ENCODE measurements at regions not wholly inside any gene's neighbourhood (a gene's known extent, or its start where the extent isn't known, plus 50 kb on each side); places are given as distances from the start of the nearest gene placed in this dataset.

- Mint-ChIP-seq H3K27me3 (peaks cover 0 to 15% of the 10 kb centered on the region in 2 donors), H3K9me3 (peaks cover 0 to 8% (median 0%) of the 10 kb centered on the region in 3 donors), H3K27ac (no peak overlapping the region), H3K36me3 (no peaks in the 10 kb centered on the region), H3K4me3 (no peak overlapping the region), H3K4me1 (no peaks in the 10 kb centered on the region)
- Histone ChIP-seq H3K27ac (ENCODE audit: low read length) (no peak overlapping the region), H3K4me3 (ENCODE audit: control insufficient read depth in 1 of 2, extremely low read depth in 1 of 2, low read length in 1 of 2) (no peak overlapping the region), H3K9me3 (no peaks in the 10 kb centered on the region), H3K4me1 (ENCODE audit: control insufficient read depth in 1 of 2, extremely low read depth in 1 of 2, insufficient read depth in 2 of 2, low read length in 2 of 2) (no peaks in the 10 kb centered on the region), H3K36me3 (ENCODE audit: control insufficient read depth in 2 of 2, extremely low read depth in 1 of 2, insufficient read depth in 1 of 2, low read length in 1 of 2) (no peaks in the 10 kb centered on the region), H3K27me3 (replicated peaks in 1 of 2; ENCODE audit: control insufficient read depth in 2 of 2, extremely low read depth in 1 of 2, insufficient read depth in 2 of 2, low read length in 1 of 2) (no peaks in the 10 kb centered on the region)
- WGBS (ENCODE audit: insufficient coverage) = 67% methylated on average over 1 of the region's 3 CpGs
- DNase-seq (no peak), ATAC-seq (replicated peaks in 1 of 4) (no peak)
- CTCF ChIA-PET = no interaction called here
- POLR2A ChIA-PET = no interaction called here
Measured at GRCh38 chr11:19499999-19500398, 212.6 kb upstream of the NAV2 start.

GRCh38 chr11:19499026-19499669 is 213.5 kb upstream of the NAV2 start:
- no peak overlapping the region for H3K4me3 Mint-ChIP-seq
- Histone ChIP-seq H3K4me3 (ENCODE audit: control insufficient read depth in 1 of 2, extremely low read depth in 1 of 2, low read length in 1 of 2) (no peak overlapping the region), H3K27ac (ENCODE audit: low read length) (no peak overlapping the region), H3K9me3 (no peaks in the 10 kb centered on the region), H3K27me3 (replicated peaks in 1 of 2; ENCODE audit: control insufficient read depth in 2 of 2, extremely low read depth in 1 of 2, insufficient read depth in 2 of 2, low read length in 1 of 2) (peaks cover 0 to 4% of the 10 kb centered on the region in 2 experiments), H3K4me1 (ENCODE audit: control insufficient read depth in 1 of 2, extremely low read depth in 1 of 2, insufficient read depth in 2 of 2, low read length in 2 of 2) (no peaks in the 10 kb centered on the region), H3K36me3 (ENCODE audit: control insufficient read depth in 2 of 2, extremely low read depth in 1 of 2, insufficient read depth in 1 of 2, low read length in 1 of 2) (no peaks in the 10 kb centered on the region)
- H3K36me3 Mint-ChIP-seq = no peaks in the 10 kb centered on the region
- H3K27ac Mint-ChIP-seq = no peak overlapping the region
- peaks cover 0 to 8% (median 0%) of the 10 kb centered on the region in 3 donors for H3K9me3 Mint-ChIP-seq
- POLR2A ChIA-PET = no interaction called here
- no peak for DNase-seq
- WGBS (ENCODE audit: insufficient coverage) = 17% methylated on average over 1 of the region's 4 CpGs
- CTCF ChIA-PET = no interaction called here
- ATAC-seq (replicated peaks in 1 of 4) = no peak
- peaks cover 0 to 14% of the 10 kb centered on the region in 2 donors for H3K27me3 Mint-ChIP-seq
- H3K4me1 Mint-ChIP-seq = no peaks in the 10 kb centered on the region

GRCh38 chr11:19493446-19494213 is 219.0 kb upstream of the NAV2 start:
- Mint-ChIP-seq H3K27me3 (peaks cover 3 to 11% of the 10 kb centered on the region in 2 donors), H3K4me3 (no peak overlapping the region), H3K36me3 (no peaks in the 10 kb centered on the region), H3K27ac (no peak overlapping the region), H3K4me1 (no peaks in the 10 kb centered on the region), H3K9me3 (peaks cover 0 to 3% (median 0%) of the 10 kb centered on the region in 3 donors)
- CTCF ChIA-PET = no interaction called here
- no peaks in the 10 kb centered on the region for H3K9me3 ChIP-seq
- H3K4me1 ChIP-seq (ENCODE audit: control insufficient read depth in 1 of 2, extremely low read depth in 1 of 2, insufficient read depth in 2 of 2, low read length in 2 of 2) = no peaks in the 10 kb centered on the region
- no peak overlapping the region for H3K4me3 ChIP-seq (ENCODE audit: control insufficient read depth in 1 of 2, extremely low read depth in 1 of 2, low read length in 1 of 2)
- 63% methylated on average over 2 of the region's 4 CpGs for WGBS (ENCODE audit: insufficient coverage)
- DNase-seq (no peak), ATAC-seq (replicated peaks in 1 of 4) (no peak)
- peaks cover 0 to 6% of the 10 kb centered on the region in 2 experiments for H3K27me3 ChIP-seq (replicated peaks in 1 of 2; ENCODE audit: control insufficient read depth in 2 of 2, extremely low read depth in 1 of 2, insufficient read depth in 2 of 2, low read length in 1 of 2)
- H3K36me3 ChIP-seq (ENCODE audit: control insufficient read depth in 2 of 2, extremely low read depth in 1 of 2, insufficient read depth in 1 of 2, low read length in 1 of 2) = no peaks in the 10 kb centered on the region
- POLR2A ChIA-PET = no interaction called here
- no peak overlapping the region for H3K27ac ChIP-seq (ENCODE audit: low read length)

- 92% methylated on average over 2 of the region's 6 CpGs for WGBS (ENCODE audit: insufficient coverage)
- Mint-ChIP-seq H3K4me1 (no peaks in the 10 kb centered on the region), H3K27me3 (peaks cover 7 to 9% of the 10 kb centered on the region in 2 donors), H3K27ac (no peak overlapping the region), H3K4me3 (no peak overlapping the region), H3K36me3 (no peaks in the 10 kb centered on the region), H3K9me3 (no peaks in the 10 kb centered on the region)
- Histone ChIP-seq H3K4me3 (ENCODE audit: control insufficient read depth in 1 of 2, extremely low read depth in 1 of 2, low read length in 1 of 2) (no peak overlapping the region), H3K9me3 (no peaks in the 10 kb centered on the region), H3K27me3 (replicated peaks in 1 of 2; ENCODE audit: control insufficient read depth in 2 of 2, extremely low read depth in 1 of 2, insufficient read depth in 2 of 2, low read length in 1 of 2) (peaks cover 0 to 18% of the 10 kb centered on the region in 2 experiments), H3K36me3 (ENCODE audit: control insufficient read depth in 2 of 2, extremely low read depth in 1 of 2, insufficient read depth in 1 of 2, low read length in 1 of 2) (no peaks in the 10 kb centered on the region), H3K27ac (ENCODE audit: low read length) (no peak overlapping the region), H3K4me1 (ENCODE audit: control insufficient read depth in 1 of 2, extremely low read depth in 1 of 2, insufficient read depth in 2 of 2, low read length in 2 of 2) (no peaks in the 10 kb centered on the region)
- no peak for DNase-seq
- ChIA-PET POLR2A (no interaction called here), CTCF (interaction anchor here in 1 of 2 donors (0.7 kb wide), 1 partner anchor 1605 kb away, joined by 3 read pairs; no protein-coding TSS in a partner anchor)
- no peak for ATAC-seq (replicated peaks in 1 of 4)
Measured at GRCh38 chr11:19482319-19483100, 230.1 kb upstream of the NAV2 start.

- no peak overlapping the region for H3K27ac ChIP-seq (ENCODE audit: low read length)
- Mint-ChIP-seq H3K4me3 (no peak overlapping the region), H3K27me3 (peaks cover 4 to 9% of the 10 kb centered on the region in 2 donors), H3K36me3 (no peaks in the 10 kb centered on the region), H3K9me3 (no peaks in the 10 kb centered on the region), H3K27ac (no peak overlapping the region), H3K4me1 (no peaks in the 10 kb centered on the region)
- H3K4me1 ChIP-seq (ENCODE audit: control insufficient read depth in 1 of 2, extremely low read depth in 1 of 2, insufficient read depth in 2 of 2, low read length in 2 of 2) = no peaks in the 10 kb centered on the region
- CTCF ChIA-PET = no interaction called here
- ATAC-seq (replicated peaks in 1 of 4) = no peak
- POLR2A ChIA-PET = no interaction called here
- H3K27me3 ChIP-seq (replicated peaks in 1 of 2; ENCODE audit: control insufficient read depth in 2 of 2, extremely low read depth in 1 of 2, insufficient read depth in 2 of 2, low read length in 1 of 2) = peaks cover 0 to 18% of the 10 kb centered on the region in 2 experiments
- WGBS (ENCODE audit: insufficient coverage) = 60% methylated on average over 1 of the region's 2 CpGs
- H3K36me3 ChIP-seq (ENCODE audit: control insufficient read depth in 2 of 2, extremely low read depth in 1 of 2, insufficient read depth in 1 of 2, low read length in 1 of 2) = no peaks in the 10 kb centered on the region
- no peak for DNase-seq
- H3K9me3 ChIP-seq = no peaks in the 10 kb centered on the region
- H3K4me3 ChIP-seq (ENCODE audit: control insufficient read depth in 1 of 2, extremely low read depth in 1 of 2, low read length in 1 of 2) = no peak overlapping the region
Measured at GRCh38 chr11:19480540-19480939, 232.1 kb upstream of the NAV2 start.

- H3K27me3 ChIP-seq (replicated peaks in 1 of 2; ENCODE audit: control insufficient read depth in 2 of 2, extremely low read depth in 1 of 2, insufficient read depth in 2 of 2, low read length in 1 of 2) = peaks cover 0 to 16% of the 10 kb centered on the region in 2 experiments
- DNase-seq = no peak
- H3K27ac ChIP-seq (ENCODE audit: low read length) = no peak overlapping the region
- WGBS (ENCODE audit: insufficient coverage) = 82% methylated on average over 4 of the region's 7 CpGs
- ChIA-PET POLR2A (no interaction called here), CTCF (no interaction called here)
- H3K27ac Mint-ChIP-seq = no peak overlapping the region
- no peaks in the 10 kb centered on the region for H3K4me1 Mint-ChIP-seq
- no peak overlapping the region for H3K4me3 ChIP-seq (ENCODE audit: control insufficient read depth in 1 of 2, extremely low read depth in 1 of 2, low read length in 1 of 2)
- no peaks in the 10 kb centered on the region for H3K36me3 Mint-ChIP-seq
- no peak for ATAC-seq (replicated peaks in 1 of 4)
- peaks cover 0 to 3% (median 0%) of the 10 kb centered on the region in 3 donors for H3K9me3 Mint-ChIP-seq
- H3K36me3 ChIP-seq (ENCODE audit: control insufficient read depth in 2 of 2, extremely low read depth in 1 of 2, insufficient read depth in 1 of 2, low read length in 1 of 2) = no peaks in the 10 kb centered on the region
- H3K27me3 Mint-ChIP-seq = peaks cover 4 to 7% of the 10 kb centered on the region in 2 donors
- H3K4me1 ChIP-seq (ENCODE audit: control insufficient read depth in 1 of 2, extremely low read depth in 1 of 2, insufficient read depth in 2 of 2, low read length in 2 of 2) = no peaks in the 10 kb centered on the region
- no peaks in the 10 kb centered on the region for H3K9me3 ChIP-seq
- no peak overlapping the region for H3K4me3 Mint-ChIP-seq
Measured at GRCh38 chr11:19478891-19479290, 233.7 kb upstream of the NAV2 start.
